ENCODE measurements at regions not wholly inside any gene's neighbourhood (a gene's known extent, or its start where the extent isn't known, plus 50 kb on each side); places are given as distances from the start of the nearest gene placed in this dataset.
"Not testable (repeated sequence)": the region's sequence is repeated elsewhere in the genome, so short reads cannot be mapped to it uniquely, and the experiment has no call there.

GRCh38 chr6:94902974-94903628 is 674.2 kb upstream of the MANEA start:
- no peak for DNase-seq

GRCh38 chr6:94899191-94899590 is 678.1 kb upstream of the MANEA start:
- DNase-seq, result no peak

- no peak for DNase-seq
Observed at GRCh38 chr6:94894300-94894699, 683.0 kb upstream of the MANEA start.

- no peak for DNase-seq
Observed at GRCh38 chr6:94893327-94893726, 684.0 kb upstream of the MANEA start.

GRCh38 chr6:94873819-94874218 is 703.5 kb upstream of the MANEA start:
- DNase-seq, result not testable (repeated sequence)

- no peak for DNase-seq
Observed at GRCh38 chr6:94862112-94862511, 715.2 kb upstream of the MANEA start.

- peak; percentile 10 for DNase-seq
Observed at GRCh38 chr6:94859924-94860323, 717.4 kb upstream of the MANEA start.

GRCh38 chr6:94856999-94857398 is 720.3 kb upstream of the MANEA start:
- not testable (repeated sequence) for DNase-seq

GRCh38 chr6:94851329-94851728 is 726.0 kb upstream of the MANEA start:
- not testable (repeated sequence) for DNase-seq

GRCh38 chr6:94845742-94846141 is 731.6 kb upstream of the MANEA start:
- no peak for DNase-seq

- DNase-seq, result no peak
Observed at GRCh38 chr6:94835264-94835663, 742.1 kb upstream of the MANEA start.

GRCh38 chr6:94813806-94814205 is 763.5 kb upstream of the MANEA start:
- no peak for DNase-seq

- DNase-seq, result no peak
Observed at GRCh38 chr6:94801344-94801743, 776.0 kb upstream of the MANEA start.

GRCh38 chr6:94785514-94785913 is 791.8 kb upstream of the MANEA start:
- no peak for DNase-seq

GRCh38 chr6:94785081-94785480 is 792.3 kb upstream of the MANEA start:
- DNase-seq, result not testable (repeated sequence)

GRCh38 chr6:94769197-94769596 is 808.1 kb upstream of the MANEA start:
- DNase-seq, result no peak

GRCh38 chr6:94751641-94752329 is 825.5 kb upstream of the MANEA start:
- no peak for DNase-seq

- no peak for DNase-seq
Observed at GRCh38 chr6:94736236-94736635, 841.1 kb upstream of the MANEA start.

GRCh38 chr6:94735270-94735669 is 842.1 kb upstream of the MANEA start:
- DNase-seq, result no peak

GRCh38 chr6:94734751-94735150 is 842.6 kb upstream of the MANEA start:
- no peak for DNase-seq

GRCh38 chr6:94733066-94733465 is 844.3 kb upstream of the MANEA start:
- DNase-seq, result no peak

- DNase-seq, result no peak
Observed at GRCh38 chr6:94727710-94728109, 849.6 kb upstream of the MANEA start.

GRCh38 chr6:94721459-94721858 is 855.9 kb upstream of the MANEA start:
- no peak for DNase-seq

- DNase-seq, result no peak
Observed at GRCh38 chr6:94713446-94713845, 863.9 kb upstream of the MANEA start.

GRCh38 chr6:94698773-94699172 is 878.6 kb upstream of the MANEA start:
- no peak for DNase-seq
